ENCODE measurements at regions not wholly inside any gene's neighbourhood (a gene's known extent, or its start where the extent isn't known, plus 50 kb on each side); places are given as distances from the start of the nearest gene placed in this dataset.
A peak's percentile ranks its signal among the peaks of the same experiment; 100 is the strongest.

GRCh38 chr6:93784794-93785693 is 365.7 kb upstream of the EPHA7 start:
- H3K4me1 ChIP-seq (ENCODE audit: control insufficient read depth in 1 of 2, insufficient read depth in 2 of 2, low read depth in 1 of 2, low read length in 1 of 2): no peaks in the 10 kb centered on the region; a peak in 1 of 4 replicates
- no peak for DNase-seq
- no peaks in the 10 kb centered on the region for H3K36me3 ChIP-seq (replicated peaks in 1 of 2; ENCODE audit: control insufficient read depth in 1 of 2, insufficient read depth in 2 of 2, low read length in 1 of 2)
- H3F3A ChIP-seq (replicated peaks; ENCODE audit: insufficient read depth): peaks cover 2% of the 10 kb centered on the region
- H3K79me2 ChIP-seq (ENCODE audit: insufficient read depth): no peaks in the 10 kb centered on the region
- H3K27me3 ChIP-seq (ENCODE audit: insufficient read depth): no peaks in the 10 kb centered on the region
- H3K9me3 ChIP-seq: no peaks in the 10 kb centered on the region
- H4K20me1 ChIP-seq (ENCODE audit: insufficient read depth): no peaks in the 10 kb centered on the region
- H3K9me2 ChIP-seq: no peaks in the 10 kb centered on the region
- peak overlapping the region in 1 of 2 experiments; percentile 39; a peak in 2 of 4 replicates for H3K27ac ChIP-seq (ENCODE audit: low read depth in 2 of 2, low read length in 1 of 2)
- H3K9ac ChIP-seq: no peak overlapping the region
- peak overlapping the region in 1 of 2 experiments; percentile 38; a peak in 3 of 4 replicates for H3K4me3 ChIP-seq (ENCODE audit: low read depth in 2 of 2, low read length in 1 of 2)
- ChIA-PET POLR2A (no interaction called here), CTCF (no interaction called here)
- H2AFZ ChIP-seq (ENCODE audit: low read depth): 0 out of 2 replicates have a peak overlapping the region, but pooled peaks have one; percentile 61
- WGBS (ENCODE audit: low lambda C conversion rate): 20% methylated on average over 8 of the region's 8 CpGs
- H3K4me2 ChIP-seq: peak overlapping the region; percentile 61
- TF ChIP-seq RFX5 (IDR thresholded peaks at IDR 0.05; ENCODE audit: low read length) (no peak), RXRA (IDR thresholded peaks at IDR 0.05; ENCODE audit: borderline replicate concordance, low read depth) (no peak; the same call in 1 of the 2 replicates), JUND (IDR thresholded peaks at IDR 0.05) (0 out of 2 replicates have a peak, but pooled peaks have one; percentile 25), RCOR1 (IDR thresholded peaks at IDR 0.05; ENCODE audit: low read length) (no peak), SMC3 (IDR thresholded peaks at IDR 0.05; ENCODE audit: low read depth, low read length) (no peak), NFIC (IDR thresholded peaks at IDR 0.05; ENCODE audit: borderline replicate concordance) (0 out of 2 replicates have a peak, but pooled peaks have one; percentile 27), ZBTB33 (IDR thresholded peaks at IDR 0.05; ENCODE audit: borderline replicate concordance, low read depth) (no peak), POLR2AphosphoS5 (IDR thresholded peaks at IDR 0.05; ENCODE audit: low read depth, low read length) (no peak), PBX3 (IDR thresholded peaks at IDR 0.05) (peak; percentile 75), EZH2phosphoT487 (IDR thresholded peaks at IDR 0.05; ENCODE audit: borderline replicate concordance, low read depth) (no peak), MXI1 (IDR thresholded peaks at IDR 0.05; ENCODE audit: low read depth, low read length) (no peak), IRF3 (IDR thresholded peaks at IDR 0.05; ENCODE audit: low read depth, low read length) (no peak), MEF2A (IDR thresholded peaks at IDR 0.05; ENCODE audit: borderline replicate concordance, low read depth) (no peak), RAD21 (IDR thresholded peaks at IDR 0.05; ENCODE audit: low read length) (no peak), FOSL2 (IDR thresholded peaks at IDR 0.05; ENCODE audit: borderline replicate concordance, low read depth) (peak; percentile 46; the same call in 1 of the 2 replicates), GABPA (IDR thresholded peaks at IDR 0.05; ENCODE audit: low read depth) (no peak), SIN3A (IDR thresholded peaks at IDR 0.05; ENCODE audit: borderline replicate concordance, low read depth, low read length) (no peak), FOXJ3 (CRISPR knock-in tag; IDR thresholded peaks at IDR 0.05) (no peak), ELF1 (IDR thresholded peaks at IDR 0.05) (no peak), USF2 (IDR thresholded peaks at IDR 0.05; ENCODE audit: borderline replicate concordance, low read depth, low read length) (no peak), TAF1 (IDR thresholded peaks at IDR 0.05; ENCODE audit: borderline replicate concordance, low read depth, low read length) (no peak), CTCF (IDR thresholded peaks at IDR 0.05) (no peak), NRF1 (IDR thresholded peaks at IDR 0.05; ENCODE audit: low read depth, low read length) (no peak), FOXM1 (IDR thresholded peaks at IDR 0.05; ENCODE audit: low read depth) (no peak), EP300 (IDR thresholded peaks at IDR 0.05; ENCODE audit: borderline replicate concordance in 1 of 2, low read depth in 1 of 2, low read length in 1 of 2) (peak in 1 of 2 experiments; percentile 50; a peak in 1 of 4 replicates), CHD2 (IDR thresholded peaks at IDR 0.05; ENCODE audit: low read length, partially characterized antibody) (no peak)

Data from SK-N-SH (cell line).